HFFc6 (cell line): ENCODE measurements at regions not wholly inside any gene's neighbourhood (a gene's known extent, or its start where the extent isn't known, plus 50 kb on each side); places are given as distances from the start of the nearest gene placed in this dataset.
"Not testable (repeated sequence)": the region's sequence is repeated elsewhere in the genome, so short reads cannot be mapped to it uniquely, and the experiment has no call there.

Source experiments
- DNase-seq: peaks from one replicate; pipeline ENCODE4 v3.0.0-alpha.2; 2018
- H3K27ac Mint-ChIP-seq: 2 replicates; pipeline ENCODE4 v1.8.0; 2020; ENCODE audit warnings: mild to moderate bottlenecking, mixed read lengths
- H3K27me3 Mint-ChIP-seq: 2 replicates; pipeline ENCODE4 v1.8.0; 2021; ENCODE audit warnings: mild to moderate bottlenecking, moderate library complexity, mixed read lengths; ENCODE audit not compliant: insufficient read depth
- H3K36me3 Mint-ChIP-seq: 2 replicates; pipeline ENCODE4 v1.8.0; 2021; ENCODE audit warnings: low read depth, mixed read lengths
- H3K4me1 Mint-ChIP-seq: 2 replicates; pipeline ENCODE4 v1.8.0; 2020; ENCODE audit warnings: low read depth, mixed read lengths
- H3K4me3 Mint-ChIP-seq: 2 replicates; pipeline ENCODE4 v1.8.0; 2020; ENCODE audit warnings: mild to moderate bottlenecking, moderate library complexity, mixed read lengths
- H3K9me3 Mint-ChIP-seq: 2 replicates; pipeline ENCODE4 v1.8.0; 2020; ENCODE audit warnings: mild to moderate bottlenecking, mixed read lengths
- CTCF ChIP-seq: fragments of 200-600 bp; sonication (generic); IDR thresholded peaks from 2 replicates; pipeline ENCODE4 v1.5.0; 2021; ENCODE audit warnings: antibody characterized with exemption, mild to moderate bottlenecking

GRCh38 chr6:51153109-51153508, 334.4 kb downstream of the TFAP2B start:
- DNase-seq = no peak
- Mint-ChIP-seq H3K4me3 (no peak overlapping the region), H3K4me1 (no peaks in the 10 kb centered on the region), H3K9me3 (peaks cover 36% of the 10 kb centered on the region), H3K27me3 (no peaks in the 10 kb centered on the region; the same call in 1 of the 2 replicates), H3K27ac (no peak overlapping the region), H3K36me3 (no peaks in the 10 kb centered on the region)
- no peak for TF ChIP-seq CTCF

- H3K27me3 Mint-ChIP-seq, H3K27ac Mint-ChIP-seq, H3K4me3 Mint-ChIP-seq, H3K4me1 Mint-ChIP-seq, DNase-seq, H3K36me3 Mint-ChIP-seq: not testable (repeated sequence)
- H3K9me3 Mint-ChIP-seq = peaks cover 35% of the 10 kb centered on the region
Measured at GRCh38 chr6:51154925-51155324, 336.3 kb downstream of the TFAP2B start.

GRCh38 chr6:51159260-51159659, 340.6 kb downstream of the TFAP2B start:
- peaks cover 23% of the 10 kb centered on the region for H3K9me3 Mint-ChIP-seq
- not testable (repeated sequence) for H3K27me3 Mint-ChIP-seq, H3K36me3 Mint-ChIP-seq, H3K4me3 Mint-ChIP-seq, DNase-seq, H3K27ac Mint-ChIP-seq, H3K4me1 Mint-ChIP-seq

- no peak for TF ChIP-seq CTCF
- H3K4me1 Mint-ChIP-seq = no peaks in the 10 kb centered on the region
- peaks cover 32% of the 10 kb centered on the region for H3K9me3 Mint-ChIP-seq
- H3K27ac Mint-ChIP-seq = no peak overlapping the region
- H3K36me3 Mint-ChIP-seq = no peaks in the 10 kb centered on the region
- DNase-seq = no peak
- H3K27me3 Mint-ChIP-seq = no peaks in the 10 kb centered on the region; the same call in 1 of the 2 replicates
- no peak overlapping the region for H3K4me3 Mint-ChIP-seq
Measured at GRCh38 chr6:51161752-51162151, 343.1 kb downstream of the TFAP2B start.

GRCh38 chr6:51163843-51164529, 345.3 kb downstream of the TFAP2B start:
- Mint-ChIP-seq H3K27me3 (no peaks in the 10 kb centered on the region; the same call in 1 of the 2 replicates), H3K9me3 (peaks cover 33% of the 10 kb centered on the region), H3K36me3 (no peaks in the 10 kb centered on the region), H3K4me1 (no peaks in the 10 kb centered on the region), H3K27ac (no peak overlapping the region), H3K4me3 (no peak overlapping the region)
- no peak for TF ChIP-seq CTCF
- no peak for DNase-seq

GRCh38 chr6:51166914-51167313, 348.2 kb downstream of the TFAP2B start:
- H3K4me1 Mint-ChIP-seq = no peaks in the 10 kb centered on the region
- no peak overlapping the region for H3K27ac Mint-ChIP-seq
- DNase-seq = no peak
- TF ChIP-seq CTCF = no peak
- no peak overlapping the region for H3K4me3 Mint-ChIP-seq
- H3K9me3 Mint-ChIP-seq = peaks cover 45% of the 10 kb centered on the region
- no peaks in the 10 kb centered on the region for H3K36me3 Mint-ChIP-seq
- no peaks in the 10 kb centered on the region; the same call in 1 of the 2 replicates for H3K27me3 Mint-ChIP-seq
